ENCODE measurements at regions not wholly inside any gene's neighbourhood (a gene's known extent, or its start where the extent isn't known, plus 50 kb on each side); places are given as distances from the start of the nearest gene placed in this dataset.

GRCh38 chr4:160810424-160810823 lies 1353.4 kb downstream of the FSTL5 start:
- no peak for DNase-seq (ENCODE audit: low read depth in 2 of 3, low spot score in 1 of 3)

DNA sequence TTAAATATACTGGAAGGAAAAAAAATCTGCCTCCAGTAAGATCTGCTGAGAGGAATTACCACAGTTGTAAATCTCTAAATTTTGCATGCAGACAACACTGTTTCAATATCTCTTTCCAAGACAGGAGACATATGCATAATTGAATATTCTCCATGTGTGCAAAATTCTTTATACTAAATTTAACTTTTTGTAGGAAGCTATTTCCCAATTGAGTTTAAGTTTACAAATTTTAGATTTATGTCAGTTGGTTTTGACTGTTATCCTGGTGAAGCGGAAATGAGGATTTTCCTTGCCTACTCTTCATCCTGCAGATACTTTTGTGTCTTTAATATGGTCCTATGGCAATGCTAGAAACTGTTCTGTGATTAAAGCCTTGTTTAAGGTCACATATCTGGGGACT lies 1352.9 kb downstream of the FSTL5 start:
- no peak for DNase-seq (ENCODE audit: low read depth in 2 of 3, low spot score in 1 of 3)

DNA sequence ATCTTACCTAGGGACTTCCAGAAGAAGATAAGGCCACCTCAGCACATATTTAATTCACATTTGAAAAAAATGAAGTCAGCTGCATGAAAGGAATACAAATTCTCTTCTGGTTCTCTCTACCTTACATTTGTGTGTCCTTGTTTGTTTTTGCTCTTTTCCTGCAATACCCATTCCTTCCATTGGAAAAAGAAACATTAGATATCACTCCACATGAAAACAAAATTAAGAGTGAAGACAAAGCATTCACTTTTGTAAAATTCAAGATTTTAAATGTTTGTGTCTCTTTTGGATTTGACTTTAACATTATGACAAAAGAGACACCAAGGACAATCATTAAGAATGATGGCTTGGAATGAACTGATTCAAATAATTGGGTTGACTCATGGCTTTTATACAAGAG lies 1351.8 kb downstream of the FSTL5 start:
- DNase-seq (ENCODE audit: low read depth in 2 of 3, low spot score in 1 of 3) = no peak

- no peak for DNase-seq (ENCODE audit: low read depth in 2 of 3, low spot score in 1 of 3)
Observed at GRCh38 chr4:160814726-160815125, 1349.1 kb downstream of the FSTL5 start.

DNA sequence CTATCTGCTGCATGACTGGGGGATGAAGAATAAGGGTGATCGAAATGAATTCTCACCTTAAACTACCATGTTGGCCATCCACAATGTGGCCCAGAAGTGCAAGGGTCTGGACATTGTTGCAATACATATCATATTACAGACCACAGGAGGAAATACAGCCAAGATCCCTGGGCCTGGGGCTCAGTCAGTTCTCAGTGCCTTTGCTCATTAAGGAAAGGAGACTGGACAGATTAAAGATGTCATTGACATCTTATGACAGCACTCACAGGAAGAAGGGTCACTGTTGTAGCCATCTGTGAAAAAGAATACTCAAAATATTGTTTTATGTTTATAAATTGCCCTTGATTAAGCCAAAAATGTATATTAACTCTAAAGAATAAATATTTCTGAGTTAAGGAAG lies 1345.2 kb downstream of the FSTL5 start:
- DNase-seq (ENCODE audit: low read depth in 2 of 3, low spot score in 1 of 3) = no peak

GRCh38 chr4:160819791-160820190 lies 1344.0 kb downstream of the FSTL5 start:
- DNase-seq (ENCODE audit: low read depth in 2 of 3, low spot score in 1 of 3) = no peak

GRCh38 chr4:160824481-160824880 lies 1339.3 kb downstream of the FSTL5 start:
- DNase-seq (ENCODE audit: low read depth in 2 of 3, low spot score in 1 of 3) = no peak

- no peak for DNase-seq (ENCODE audit: low read depth in 2 of 3, low spot score in 1 of 3)
Observed at GRCh38 chr4:160825644-160826338, 1338.0 kb downstream of the FSTL5 start.

DNA sequence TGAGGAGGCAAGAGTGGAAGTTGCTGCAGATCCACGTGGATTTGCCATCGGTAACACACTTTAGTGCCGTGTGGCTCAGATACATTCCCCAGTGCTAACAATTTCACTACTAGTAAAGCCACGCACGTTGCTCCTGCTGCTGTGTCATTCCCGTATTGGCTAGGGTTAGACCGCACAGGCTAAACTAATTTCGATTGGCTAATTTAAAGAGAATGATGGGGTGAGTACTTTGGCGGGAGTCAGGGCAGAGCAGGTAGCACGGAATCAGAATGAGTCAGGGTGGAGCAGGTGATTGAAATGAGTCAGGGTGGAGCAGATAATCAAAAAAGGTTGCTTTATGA lies 1337.5 kb downstream of the FSTL5 start:
- DNase-seq (ENCODE audit: low read depth in 2 of 3, low spot score in 1 of 3) = no peak

DNA sequence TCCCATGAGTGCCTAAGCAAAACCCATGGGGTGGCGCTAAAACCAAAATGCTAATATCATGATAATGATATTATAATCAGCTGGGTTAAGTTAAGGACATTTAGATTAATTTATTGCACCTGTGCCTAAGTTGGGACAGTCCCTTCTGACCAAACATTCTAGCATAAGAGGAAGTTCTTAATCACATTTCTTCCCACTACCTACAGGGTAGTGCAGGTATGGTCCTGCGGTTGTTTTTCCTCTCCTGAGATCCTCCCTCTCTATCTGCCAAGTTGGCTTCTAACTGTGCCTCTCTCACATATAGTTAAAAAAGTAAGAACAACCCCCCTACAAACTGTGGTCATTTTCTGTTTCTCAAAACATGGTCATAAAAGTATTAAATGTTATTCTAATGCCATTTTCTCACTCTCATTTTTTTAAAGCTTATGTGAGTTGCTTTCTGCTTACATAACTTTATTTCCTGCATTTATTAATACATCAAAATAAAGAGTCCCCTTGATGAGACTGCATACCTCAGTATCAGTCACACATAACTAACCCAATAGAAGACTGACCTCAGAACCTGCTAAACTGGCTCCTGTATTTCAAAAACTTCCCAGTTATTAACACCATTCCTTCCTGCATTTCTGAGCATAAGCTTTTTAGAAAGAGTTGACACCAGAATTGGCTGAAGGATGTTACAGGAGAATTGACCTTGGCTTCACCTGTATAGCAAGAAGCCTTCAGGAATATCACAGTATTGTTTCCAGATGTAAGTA lies 1332.5 kb downstream of the FSTL5 start:
- no peak for DNase-seq (ENCODE audit: low read depth in 2 of 3, low spot score in 1 of 3)

GRCh38 chr4:160835789-160836188 lies 1328.0 kb downstream of the FSTL5 start:
- DNase-seq (ENCODE audit: low read depth in 2 of 3, low spot score in 1 of 3) = no peak

- DNase-seq (ENCODE audit: low read depth in 2 of 3, low spot score in 1 of 3) = no peak
Observed at GRCh38 chr4:160836431-160836830, 1327.4 kb downstream of the FSTL5 start.

GRCh38 chr4:160846121-160846520 lies 1317.7 kb downstream of the FSTL5 start:
- DNase-seq (ENCODE audit: low read depth in 2 of 3, low spot score in 1 of 3) = no peak

DNA sequence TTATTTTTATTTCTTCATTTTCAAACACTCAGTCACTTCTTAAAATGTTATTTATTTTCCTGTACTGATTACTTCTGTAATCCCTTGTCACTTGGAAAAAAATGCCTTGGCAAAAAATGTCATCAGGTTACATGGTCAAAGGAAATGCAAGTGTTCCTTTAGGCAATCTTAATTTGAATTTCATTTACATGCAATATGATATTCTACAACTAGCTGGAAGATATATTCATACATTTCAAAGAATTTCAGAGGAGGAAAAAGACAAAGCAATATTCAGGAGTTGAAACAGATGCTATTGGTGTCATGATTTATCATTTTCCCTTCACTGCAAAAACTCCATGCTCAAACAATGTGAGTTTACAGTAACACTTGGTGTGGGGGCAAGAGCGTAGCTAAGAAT lies 1316.6 kb downstream of the FSTL5 start:
- DNase-seq (ENCODE audit: low read depth in 2 of 3, low spot score in 1 of 3) = no peak

GRCh38 chr4:160848489-160848888 lies 1315.3 kb downstream of the FSTL5 start:
- DNase-seq (ENCODE audit: low read depth in 2 of 3, low spot score in 1 of 3) = no peak

DNA sequence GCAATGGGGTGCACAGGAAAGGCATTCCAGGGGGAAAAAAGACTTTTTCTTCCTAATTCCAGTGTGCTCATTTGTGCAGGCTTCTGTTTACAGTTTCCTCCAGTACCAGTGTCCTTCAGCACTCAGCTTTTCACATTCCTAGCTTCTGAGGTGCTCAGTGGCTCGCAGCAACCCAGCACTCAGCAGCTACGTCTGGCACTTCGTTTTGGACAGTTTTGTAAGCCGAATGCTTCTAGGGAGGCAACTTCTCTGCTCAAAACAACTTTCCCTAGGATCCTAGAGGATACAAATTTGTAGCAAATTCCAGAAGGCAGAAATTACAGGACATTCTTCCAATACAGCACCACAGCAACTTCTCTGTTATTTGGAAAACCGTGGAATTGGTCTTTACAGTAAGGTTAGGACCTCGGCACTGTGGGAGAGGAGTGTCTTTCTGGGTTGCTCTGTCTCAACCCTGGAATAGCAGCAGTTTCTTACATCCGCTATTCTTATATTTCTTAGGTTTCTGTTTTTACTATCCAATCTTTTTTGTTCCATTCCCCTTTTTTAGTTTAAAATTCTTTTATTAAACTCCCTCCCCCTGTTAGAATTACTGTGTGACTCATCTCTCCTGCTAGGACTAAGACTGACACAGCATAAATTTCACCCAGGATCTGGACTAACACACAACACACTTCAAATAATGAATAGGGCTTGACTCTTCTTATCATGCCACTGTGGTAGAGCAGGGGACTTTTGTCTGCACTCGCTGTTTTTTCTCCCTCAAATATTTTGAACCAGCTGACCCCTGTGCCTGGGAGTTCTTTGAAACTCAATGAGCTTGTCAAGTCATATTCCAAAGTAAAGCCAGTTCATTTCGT lies 1314.7 kb downstream of the FSTL5 start:
- DNase-seq (ENCODE audit: low read depth in 2 of 3, low spot score in 1 of 3) = no peak

DNA sequence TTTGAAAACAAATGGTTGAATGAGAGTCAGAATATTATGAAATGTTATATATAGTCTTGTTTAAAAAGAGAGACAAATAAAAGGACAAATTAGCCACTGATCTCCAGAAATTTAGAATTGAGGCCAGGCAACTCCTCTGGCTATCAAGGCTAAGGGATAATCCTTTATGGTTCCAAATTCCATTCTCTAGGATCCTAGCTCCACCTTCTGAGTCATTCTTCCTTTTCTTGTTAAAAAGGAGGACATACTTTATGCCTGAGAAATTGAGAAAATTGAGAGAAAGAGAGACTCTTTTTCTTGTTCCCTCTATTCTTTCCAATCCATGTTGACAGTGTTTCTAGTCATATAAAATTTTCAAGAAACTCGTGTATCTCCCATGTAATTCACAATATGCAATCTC lies 1299.5 kb downstream of the FSTL5 start:
- no peak for DNase-seq (ENCODE audit: low read depth in 2 of 3, low spot score in 1 of 3)

GRCh38 chr4:160869899-160870298 lies 1293.9 kb downstream of the FSTL5 start:
- no peak for DNase-seq (ENCODE audit: low read depth in 2 of 3, low spot score in 1 of 3)

- no peak for DNase-seq (ENCODE audit: low read depth in 2 of 3, low spot score in 1 of 3)
Observed at GRCh38 chr4:160872491-160872890, 1291.3 kb downstream of the FSTL5 start.

- DNase-seq (ENCODE audit: low read depth in 2 of 3, low spot score in 1 of 3) = no peak
Observed at GRCh38 chr4:160877087-160877790, 1286.6 kb downstream of the FSTL5 start.

- DNase-seq (ENCODE audit: low read depth in 2 of 3, low spot score in 1 of 3) = no peak
Observed at GRCh38 chr4:160880180-160880579, 1283.6 kb downstream of the FSTL5 start.

All from stimulated activated CD4-positive, alpha-beta T cell treated with anti-CD3 and anti-CD28 coated beads, Interleukin-12 subunit alpha, Interleukin-12 subunit beta, amount 100 ng/mL, for 48 hours (primary cell).